Pulmonary artery endothelial cell (primary cell): ENCODE measurements at regions not wholly inside any gene's neighbourhood (a gene's known extent, or its start where the extent isn't known, plus 50 kb on each side); places are given as distances from the start of the nearest gene placed in this dataset.

Source experiments
- DNase-seq: peaks from one replicate; pipeline ENCODE4 v3.0.0-alpha.2; 2011; ENCODE audit warnings: low read depth, low spot score

DNA sequence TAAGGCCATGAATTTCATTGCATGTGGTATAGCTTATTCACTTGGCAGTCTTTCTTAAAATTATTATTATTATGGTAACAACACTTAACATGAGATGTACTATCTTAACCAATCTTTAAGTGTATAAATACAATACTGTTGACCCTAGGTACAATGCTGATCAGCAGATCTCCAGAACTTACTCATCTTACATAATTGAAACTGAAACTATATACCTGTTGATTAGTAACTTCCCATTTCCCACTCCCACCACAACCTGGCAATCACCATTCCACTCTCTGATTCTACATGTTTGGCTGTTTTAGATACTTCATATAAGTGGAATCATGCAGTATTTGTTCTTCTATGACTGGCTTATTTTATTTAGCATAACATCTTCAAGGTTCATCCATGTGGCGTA is 150.2 kb upstream of the POU2AF2 start:
- DNase-seq = no peak

GRCh38 chr11:111093061-111093460 is 152.5 kb upstream of the POU2AF2 start:
- DNase-seq = no peak

- no peak for DNase-seq
These were observed 154.1 kb upstream of the POU2AF2 start for GRCh38 chr11:111091321-111091938.

- DNase-seq = no peak
These were observed 155.8 kb upstream of the POU2AF2 start for GRCh38 chr11:111089759-111090158.

GRCh38 chr11:111088847-111089355 is 156.6 kb upstream of the POU2AF2 start:
- no peak for DNase-seq

- no peak for DNase-seq
These were observed 159.5 kb upstream of the POU2AF2 start for GRCh38 chr11:111086058-111086457.

DNA sequence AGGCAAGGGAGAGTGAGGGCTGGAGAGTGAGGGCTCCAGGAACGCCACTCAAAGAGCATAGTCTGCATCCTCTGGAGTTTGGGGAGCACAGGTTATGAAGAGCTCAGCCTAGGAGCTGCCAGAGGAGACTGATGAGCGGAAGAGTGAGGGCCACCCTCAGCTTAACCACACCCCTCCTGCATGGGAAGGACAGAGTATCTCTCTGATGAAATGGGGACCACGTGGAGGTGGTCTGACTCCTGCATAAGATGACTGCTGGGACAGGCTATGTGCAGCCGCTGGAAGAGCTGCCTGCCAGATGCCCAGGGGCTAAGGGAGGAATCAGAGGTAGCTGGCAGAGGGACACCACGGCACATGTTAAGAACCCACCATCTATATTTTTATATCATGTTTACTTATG is 162.9 kb upstream of the POU2AF2 start:
- DNase-seq = no peak

DNA sequence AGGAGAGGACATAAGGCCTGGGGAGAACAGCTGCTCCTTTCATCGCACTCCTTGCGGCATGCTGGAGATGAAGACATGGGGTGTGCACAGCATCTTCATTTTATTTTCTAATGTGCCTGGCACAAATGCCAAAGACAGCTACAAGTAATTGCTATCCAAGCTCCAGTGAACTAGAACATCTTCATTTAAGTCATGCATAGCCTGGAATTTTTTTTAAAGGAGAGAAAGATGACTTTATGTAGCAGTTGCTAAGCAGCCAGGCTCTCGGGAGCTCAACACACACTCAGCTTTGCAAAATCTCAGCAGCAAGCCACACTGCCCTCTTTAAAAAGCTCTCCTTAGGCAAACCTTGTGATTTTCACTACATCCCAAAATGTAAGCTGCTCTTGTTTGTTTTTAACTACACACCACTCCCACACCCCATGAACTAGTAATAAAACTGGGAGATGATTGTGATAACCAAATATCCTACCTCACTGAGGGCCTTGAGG is 164.5 kb upstream of the POU2AF2 start:
- no peak for DNase-seq

- DNase-seq = no peak
These were observed 167.8 kb upstream of the POU2AF2 start for GRCh38 chr11:111077530-111078322.

- DNase-seq = peak; percentile 48
These were observed 176.5 kb upstream of the POU2AF2 start for GRCh38 chr11:111069066-111069465.

GRCh38 chr11:111067994-111068393 is 177.5 kb upstream of the POU2AF2 start:
- no peak for DNase-seq

- no peak for DNase-seq
These were observed 178.7 kb upstream of the POU2AF2 start for GRCh38 chr11:111066846-111067245.

- no peak for DNase-seq
These were observed 181.6 kb upstream of the POU2AF2 start for GRCh38 chr11:111063726-111064517.

GRCh38 chr11:111062420-111062819 is 183.1 kb upstream of the POU2AF2 start:
- no peak for DNase-seq

- no peak for DNase-seq
These were observed 185.8 kb upstream of the POU2AF2 start for GRCh38 chr11:111059726-111060125.

- DNase-seq = no peak
These were observed 196.4 kb upstream of the POU2AF2 start for GRCh38 chr11:111049131-111049530.

DNA sequence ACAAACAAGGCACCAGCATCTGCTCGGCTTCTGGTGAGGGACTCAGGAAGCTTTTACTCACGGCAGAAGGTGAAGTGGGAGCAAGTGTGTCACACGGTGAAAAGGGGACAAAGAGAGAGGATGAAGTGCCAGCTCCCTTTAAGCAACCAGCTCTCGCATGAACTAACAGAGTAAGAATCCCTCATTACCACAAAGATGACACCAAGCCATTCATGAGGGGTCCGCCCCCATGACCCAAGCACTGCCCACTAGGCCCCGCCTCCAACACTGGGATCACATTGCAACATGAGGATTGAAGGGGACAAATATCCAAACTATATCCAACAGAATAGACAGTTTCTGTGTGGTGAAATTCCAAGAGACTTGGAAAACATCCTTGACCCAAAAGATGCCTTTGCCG is 198.2 kb upstream of the POU2AF2 start:
- no peak for DNase-seq

GRCh38 chr11:111046291-111046690 is 199.2 kb upstream of the POU2AF2 start:
- DNase-seq = no peak

DNA sequence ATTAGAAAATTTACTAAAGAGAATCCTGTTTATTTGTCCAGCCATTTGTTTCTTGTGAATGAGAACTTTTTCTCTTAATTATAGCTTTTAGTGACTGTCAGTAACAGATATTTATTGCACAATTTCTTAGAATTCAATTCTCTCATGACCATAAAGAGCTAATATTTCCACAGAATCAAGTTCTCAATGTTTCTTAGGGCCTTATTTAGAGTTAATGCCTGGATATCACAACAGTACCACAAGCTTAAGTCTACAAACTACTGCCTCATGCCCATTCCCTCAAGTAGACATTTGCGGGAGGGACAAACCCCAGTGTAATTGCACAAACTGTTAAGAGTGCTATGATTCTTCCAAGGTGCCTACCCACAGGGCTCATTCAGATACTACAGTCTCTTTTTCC is 199.7 kb upstream of the POU2AF2 start:
- no peak for DNase-seq

DNA sequence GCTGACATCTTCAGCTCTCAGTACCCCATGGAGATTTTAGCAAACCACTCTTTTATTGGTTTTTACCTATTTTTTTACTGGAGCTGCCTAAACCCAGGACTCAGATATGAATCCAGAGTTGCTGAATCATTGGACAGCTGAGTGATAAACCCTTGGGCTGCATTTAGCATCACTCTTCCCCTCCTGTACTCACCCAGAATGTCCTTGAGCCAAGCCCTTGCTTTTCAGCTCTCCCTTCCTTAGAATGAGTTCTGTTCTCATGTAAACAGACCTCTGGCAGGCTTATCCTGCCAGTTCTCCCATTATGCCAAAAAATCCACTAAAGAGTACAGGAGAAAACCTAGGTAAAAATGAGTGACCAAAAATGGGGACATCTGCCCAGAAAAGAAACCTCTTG is 200.1 kb upstream of the POU2AF2 start:
- no peak for DNase-seq

- no peak for DNase-seq
These were observed 200.6 kb upstream of the POU2AF2 start for GRCh38 chr11:111044751-111045406.
